Colon (tissue), 2 donors: ENCODE measurements at regions not wholly inside any gene's neighbourhood (a gene's known extent, or its start where the extent isn't known, plus 50 kb on each side); places are given as distances from the start of the nearest gene placed in this dataset.
"Not testable (repeated sequence)": the region's sequence is repeated elsewhere in the genome, so short reads cannot be mapped to it uniquely, and the experiment has no call there.

Source experiments
- FAIRE-seq: peaks from 2 replicates; lab custom pipeline; 2012; peaks lifted over from hg19 to GRCh38; lab: Jason Lieb, UNC
- donor health status: control.
- donor health status: control.

DNA sequence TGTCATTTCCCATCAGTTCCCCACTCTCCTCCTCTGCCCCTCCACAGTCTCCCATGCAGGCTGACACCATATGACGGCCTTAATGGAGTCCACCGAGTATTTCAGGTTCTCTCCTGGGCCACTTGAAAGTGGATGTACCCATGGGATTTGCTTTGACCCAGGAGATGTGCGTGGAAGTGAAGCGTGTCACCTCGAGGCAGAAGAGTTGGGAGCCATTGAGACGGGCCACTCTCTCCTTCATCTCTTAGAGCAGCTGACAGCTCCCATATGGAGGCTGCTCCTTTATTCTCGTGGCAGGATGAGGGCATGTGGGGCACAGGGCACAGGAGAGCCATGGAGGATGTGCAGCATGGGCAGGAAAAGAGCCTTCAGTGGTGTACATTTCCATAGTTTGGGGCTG lies 144.7 kb upstream of the CRYM start:
- not testable (repeated sequence) for FAIRE-seq

DNA sequence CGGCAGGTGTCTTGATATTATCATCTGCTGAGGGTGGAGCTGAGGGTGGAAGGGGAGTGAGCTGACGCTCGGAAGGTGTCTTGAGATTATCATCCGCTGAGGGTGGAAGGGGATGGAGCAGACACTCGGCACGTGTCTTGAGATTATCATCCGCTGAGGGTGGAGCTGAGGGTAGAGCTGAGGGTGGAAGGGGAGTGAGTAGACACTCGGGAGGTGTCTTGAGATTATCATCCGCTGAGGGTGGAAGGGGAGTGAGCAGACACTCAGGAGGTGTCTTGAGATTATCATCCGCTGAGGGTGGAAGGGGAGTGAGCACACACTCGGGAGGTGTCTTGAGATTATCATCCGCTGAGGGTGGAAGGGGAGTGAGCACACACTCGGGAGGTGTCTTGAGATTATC lies 126.6 kb upstream of the CRYM start:
- not testable (repeated sequence) for FAIRE-seq

GRCh38 chr16:21397866-21398265 lies 119.8 kb upstream of the CRYM start:
- not testable (repeated sequence) for FAIRE-seq

- FAIRE-seq, result not testable (repeated sequence)
Measured at GRCh38 chr16:21396545-21396944, 118.5 kb upstream of the CRYM start.

DNA sequence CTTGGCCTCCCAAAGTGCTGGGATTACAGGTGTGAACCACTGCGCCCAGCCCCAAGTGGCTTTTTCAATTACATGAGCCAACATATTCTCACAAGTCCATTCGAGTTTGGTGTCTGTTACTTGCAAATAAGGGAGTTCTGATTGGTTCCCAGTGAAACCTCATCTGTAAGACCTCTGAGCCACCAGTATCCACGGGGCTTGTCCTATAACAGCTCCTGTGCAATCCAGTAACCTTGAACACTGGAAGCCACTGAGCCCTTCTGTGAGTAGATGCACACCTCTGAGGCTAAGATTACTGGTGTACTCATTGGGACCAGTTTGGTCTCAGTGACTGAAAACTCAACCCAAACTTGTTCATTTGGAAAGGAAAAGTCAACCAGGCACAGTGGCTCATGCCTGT lies 112.5 kb upstream of the CRYM start:
- not testable (repeated sequence) for FAIRE-seq

DNA sequence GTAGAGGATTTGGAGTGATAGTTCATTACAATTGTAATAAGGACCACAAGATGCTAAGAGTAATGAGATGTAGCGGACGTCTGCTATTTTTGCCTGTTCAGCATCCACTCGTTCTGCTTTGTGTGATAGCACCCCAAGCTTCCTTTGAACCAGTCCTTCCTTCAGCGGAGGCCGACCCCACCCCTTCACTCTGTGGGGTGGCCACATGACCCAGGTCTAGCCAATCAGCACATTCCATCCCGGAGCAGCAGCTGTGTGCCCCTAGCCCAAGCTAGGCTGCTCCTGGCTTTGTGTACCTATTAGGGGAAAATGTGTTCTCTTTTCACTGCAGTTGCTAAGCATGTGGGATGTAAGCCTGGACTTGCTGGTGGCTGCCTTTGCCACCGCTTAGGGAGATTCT lies 111.8 kb upstream of the CRYM start:
- FAIRE-seq, result not testable (repeated sequence)

DNA sequence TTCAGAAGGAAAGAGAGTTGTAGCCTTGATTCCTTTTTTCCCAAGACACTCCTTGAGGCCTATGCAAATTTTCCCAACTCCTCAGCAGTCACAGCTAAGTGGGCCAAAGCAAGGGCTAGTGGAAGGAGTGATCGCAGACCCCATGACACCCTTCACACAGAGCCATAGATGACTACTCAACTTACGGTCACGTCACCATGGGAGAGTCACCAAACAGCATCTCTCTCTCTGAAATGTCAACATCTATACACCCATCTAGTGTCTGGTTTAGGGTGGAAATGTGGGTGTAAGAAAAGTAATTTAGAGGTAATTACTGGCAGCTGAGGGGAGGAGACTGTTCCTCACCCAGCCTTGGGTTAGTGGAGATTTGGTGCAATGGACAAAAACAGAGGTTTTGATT lies 109.7 kb upstream of the CRYM start:
- not testable (repeated sequence) for FAIRE-seq

DNA sequence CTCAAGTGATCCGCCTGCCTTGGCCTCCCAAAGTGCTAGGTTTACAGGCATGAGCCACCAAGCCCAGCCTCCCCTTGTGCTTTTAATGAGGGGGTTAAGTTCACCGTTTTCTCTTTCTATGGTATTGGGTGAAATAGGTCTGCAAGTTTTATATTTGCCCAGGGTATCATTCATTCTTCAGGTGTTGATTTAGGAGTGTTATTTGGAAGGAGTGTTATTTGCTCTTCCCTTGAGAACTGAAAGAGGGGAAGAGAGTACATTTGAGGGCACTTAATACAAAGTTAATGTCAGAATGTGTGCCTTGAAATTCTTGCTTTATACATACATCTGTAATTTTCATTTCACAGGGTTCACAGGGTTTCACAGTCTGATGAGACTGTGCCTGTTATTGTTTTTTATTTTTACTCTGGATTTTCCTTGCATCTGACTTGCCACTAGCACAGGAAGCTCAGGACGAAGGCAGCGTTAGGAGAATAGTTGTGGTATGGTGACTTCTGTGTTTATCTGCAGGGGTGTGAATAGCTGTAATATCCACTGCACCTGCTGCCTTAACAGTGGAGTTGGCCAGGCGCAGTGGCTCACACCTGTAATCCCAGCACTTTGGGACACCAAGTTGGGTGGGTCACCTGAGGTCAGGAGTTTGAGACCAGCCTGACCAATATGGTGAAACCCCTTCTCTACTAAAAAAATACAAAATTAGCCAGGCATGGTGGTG lies 108.3 kb upstream of the CRYM start:
- not testable (repeated sequence) for FAIRE-seq

- FAIRE-seq, result not testable (repeated sequence)
Measured at GRCh38 chr16:21383682-21384081, 105.6 kb upstream of the CRYM start.

GRCh38 chr16:21379645-21380044 lies 101.6 kb upstream of the CRYM start:
- not testable (repeated sequence) for FAIRE-seq

DNA sequence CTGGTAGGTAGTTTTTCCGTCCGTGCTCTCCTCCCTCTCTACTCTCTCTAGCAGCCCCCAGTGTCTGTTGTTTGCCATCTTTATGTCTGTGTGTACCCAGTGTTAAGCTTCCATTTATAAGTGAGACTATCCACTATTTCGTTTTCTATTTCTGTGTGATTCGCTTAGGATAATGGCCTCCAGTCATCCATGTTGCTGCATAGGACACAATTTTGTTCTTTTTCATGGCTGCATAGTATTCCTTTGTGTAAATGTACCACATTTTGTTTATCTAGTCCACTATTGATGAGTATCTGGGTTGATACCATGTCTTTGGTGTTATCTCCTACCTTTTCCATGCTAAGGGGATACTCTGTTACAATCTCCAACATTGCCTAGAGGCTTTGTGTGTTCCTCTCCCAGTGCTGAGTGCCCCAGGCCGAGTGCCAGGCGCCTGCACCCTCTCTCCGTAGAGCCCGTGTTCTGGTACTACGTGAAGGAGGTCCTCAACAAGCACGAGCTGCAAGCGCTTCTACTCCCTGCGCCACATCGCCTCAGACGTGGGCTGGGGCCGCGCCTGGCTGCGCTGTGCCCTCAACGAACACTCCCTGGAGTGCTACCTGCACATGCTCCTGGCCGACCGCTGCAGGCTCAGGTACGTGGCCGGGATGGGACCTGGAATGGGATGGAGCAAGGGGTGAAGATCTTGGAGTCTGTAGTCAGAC lies 98.3 kb upstream of the CRYM start:
- FAIRE-seq, result not testable (repeated sequence)

DNA sequence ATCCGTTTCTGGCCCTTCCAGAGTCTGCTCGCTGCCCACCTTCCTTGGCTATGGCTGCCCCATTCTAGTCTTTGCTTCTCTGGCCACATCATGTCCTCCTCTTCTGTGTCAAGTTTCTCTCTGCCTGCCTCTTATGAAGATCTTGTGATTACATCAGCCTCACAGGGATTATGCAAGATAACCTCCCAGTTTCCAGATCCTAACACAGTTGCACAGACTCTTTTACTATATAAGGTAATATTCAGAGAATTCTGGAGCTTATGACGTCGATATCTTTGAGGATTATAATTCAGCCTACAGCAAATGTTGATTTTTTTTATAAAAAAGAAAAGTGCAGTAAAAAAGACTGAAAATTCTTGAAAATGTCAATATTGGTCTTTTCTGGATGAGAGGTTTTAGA lies 97.2 kb upstream of the CRYM start:
- not testable (repeated sequence) for FAIRE-seq

- FAIRE-seq, result not testable (repeated sequence)
Measured at GRCh38 chr16:21373454-21373853, 95.4 kb upstream of the CRYM start.

DNA sequence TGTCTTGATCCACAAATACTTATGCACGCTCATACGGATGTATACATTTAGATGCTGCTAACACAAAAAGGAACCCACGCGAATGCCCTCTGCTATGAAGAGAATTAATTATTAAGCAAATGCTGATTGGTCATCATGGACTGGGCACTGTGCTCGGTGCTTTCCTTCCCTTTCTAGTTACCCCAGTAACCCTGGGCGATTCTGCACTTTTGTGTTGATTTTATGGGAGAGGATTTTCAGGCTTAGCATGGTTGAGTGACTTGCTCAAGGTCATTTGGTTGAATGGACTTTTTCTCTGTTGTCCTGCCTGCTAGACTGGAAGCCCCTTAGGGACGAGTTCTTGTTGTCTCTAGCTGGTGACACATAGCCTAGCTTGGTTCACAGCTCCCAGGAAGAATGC lies 94.8 kb upstream of the CRYM start:
- not testable (repeated sequence) for FAIRE-seq

DNA sequence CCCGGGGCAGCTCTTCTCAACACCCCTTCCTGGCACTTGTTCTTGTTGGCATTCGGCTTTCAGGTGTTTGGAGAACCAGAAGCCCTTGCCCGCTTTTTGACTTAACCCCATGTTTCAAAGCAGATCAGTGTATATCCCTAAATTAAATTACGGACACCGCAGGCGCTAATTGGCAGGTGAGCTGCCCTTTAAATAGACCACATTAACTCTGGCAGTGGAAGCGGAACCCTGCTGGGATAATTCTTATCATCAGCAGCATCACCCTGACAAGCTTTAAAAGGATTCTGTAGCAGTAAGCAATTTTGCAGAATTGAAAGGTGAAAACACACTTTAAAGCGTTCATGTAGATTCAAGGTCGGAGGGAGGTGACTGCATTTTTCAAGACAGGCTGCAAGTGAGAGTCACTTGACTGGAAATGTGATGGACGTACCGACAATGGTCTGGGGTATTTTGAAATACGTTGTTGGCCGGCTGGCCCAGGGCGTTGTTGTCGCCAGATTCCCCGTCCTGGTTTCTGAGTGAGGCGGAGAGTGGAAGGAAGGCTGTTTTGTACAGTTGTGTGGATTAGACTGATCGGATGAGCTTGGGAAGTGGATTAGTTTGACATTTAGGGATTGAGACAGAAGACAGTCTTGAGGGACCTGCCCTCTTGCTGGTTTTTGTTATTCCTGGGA lies 94.2 kb upstream of the CRYM start:
- not testable (repeated sequence) for FAIRE-seq

GRCh38 chr16:21370791-21371190 lies 92.7 kb upstream of the CRYM start:
- FAIRE-seq, result not testable (repeated sequence)

GRCh38 chr16:21368973-21369942 lies 91.2 kb upstream of the CRYM start:
- FAIRE-seq, result not testable (repeated sequence)

- FAIRE-seq, result not testable (repeated sequence)
Measured at GRCh38 chr16:21367733-21368421, 89.8 kb upstream of the CRYM start.

DNA sequence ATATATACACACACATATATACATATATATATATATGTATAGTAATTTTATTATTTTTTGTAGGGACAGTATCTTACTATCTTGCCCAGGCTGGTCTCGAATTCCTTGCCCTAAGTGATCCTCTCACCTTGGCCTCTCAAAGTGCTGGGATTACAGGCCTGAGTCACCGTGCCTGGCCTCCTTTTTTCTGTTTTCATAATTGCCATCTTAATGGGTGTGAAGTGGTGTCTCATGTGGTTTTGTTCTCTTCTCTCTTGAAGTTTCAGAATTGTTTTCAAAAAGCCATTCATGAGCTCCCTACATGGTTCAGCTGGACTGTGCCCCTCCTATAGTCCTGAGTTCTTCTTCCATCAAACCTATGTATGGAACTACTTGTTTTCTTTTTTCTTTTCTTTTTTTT lies 88.9 kb upstream of the CRYM start:
- not testable (repeated sequence) for FAIRE-seq

GRCh38 chr16:21365541-21365940 lies 87.5 kb upstream of the CRYM start:
- FAIRE-seq, result not testable (repeated sequence)

- FAIRE-seq, result not testable (repeated sequence)
Measured at GRCh38 chr16:21363550-21364223, 85.6 kb upstream of the CRYM start.
